Natural killer cell (primary cell): ENCODE measurements at regions not wholly inside any gene's neighbourhood (a gene's known extent, or its start where the extent isn't known, plus 50 kb on each side); places are given as distances from the start of the nearest gene placed in this dataset.

Source experiments
- ATAC-seq, 3 donors: fragments of 150-1000 bp in 2 of 3; fragments of 200-7000 bp in 1 of 3; cut with Tn5 transposase; 1 replicate in 1 of 3; 2 replicates in 2 of 3; pipeline ENCODE4 v1.10.0; 2021; ENCODE audit warnings: mild to moderate bottlenecking in 2 of 3, moderate library complexity in 2 of 3
- DNase-seq, 2 donors: peaks; one replicate each; pipeline versions ENCODE4 v3.0.0 to v3.0.0-alpha.2; 2013 to 2021; ENCODE audit warnings: mixed read lengths in 1 of 2
- H3K27ac ChIP-seq: one replicate; pipeline ENCODE4 v1.5.1; 2013; ENCODE audit warnings: mild to moderate bottlenecking, low read length
- H3K27me3 ChIP-seq: one replicate; pipeline ENCODE4 v1.6.1; 2013; ENCODE audit warnings: low read length; ENCODE audit not compliant: control insufficient read depth, insufficient read depth
- H3K36me3 ChIP-seq: one replicate; pipeline ENCODE4 v1.6.1; 2013; ENCODE audit warnings: low read length; ENCODE audit not compliant: control insufficient read depth, insufficient read depth
- H3K4me1 ChIP-seq: one replicate; pipeline ENCODE4 v1.6.1; 2013; ENCODE audit warnings: low read length; ENCODE audit not compliant: control insufficient read depth, insufficient read depth
- H3K4me3 ChIP-seq: one replicate; pipeline ENCODE4 v1.5.1; 2013; ENCODE audit warnings: low read length
- H3K9me3 ChIP-seq: one replicate; pipeline ENCODE4 v1.6.1; 2013; ENCODE audit warnings: low read length; ENCODE audit not compliant: control insufficient read depth, insufficient read depth
- H3K27ac Mint-ChIP-seq, 2 donors: one replicate each; pipeline ENCODE4 v1.8.0; 2022; ENCODE audit warnings: mild to moderate bottlenecking in 2 of 2, mixed read lengths in 2 of 2, moderate library complexity in 1 of 2
- H3K27me3 Mint-ChIP-seq, 2 donors: one replicate each; pipeline ENCODE4 v1.8.0; 2022; ENCODE audit warnings: low read depth in 2 of 2, mixed read lengths in 2 of 2
- H3K36me3 Mint-ChIP-seq: one replicate; pipeline ENCODE4 v1.8.0; 2022; ENCODE audit warnings: mixed read lengths
- H3K4me1 Mint-ChIP-seq, 2 donors: one replicate each; pipeline ENCODE4 v1.8.0; 2022; ENCODE audit warnings: mixed read lengths in 2 of 2
- H3K4me3 Mint-ChIP-seq: one replicate; pipeline ENCODE4 v1.8.0; 2022; ENCODE audit warnings: mild to moderate bottlenecking, moderate library complexity, mixed read lengths
- H3K9me3 Mint-ChIP-seq, 2 donors: one replicate each; pipeline ENCODE4 v1.8.0; 2022; ENCODE audit warnings: mixed read lengths in 2 of 2
- CTCF ChIP-seq: fragments of 200-600 bp; IDR thresholded peaks from one replicate; pipeline ENCODE4 v1.8.0; 2022; ENCODE audit warnings: antibody characterized with exemption
- WGBS: methylation state at CpG from one replicate; pipeline ENCODE4 v1.1.7; 2013; ENCODE audit warnings: missing lambda C conversion rate; ENCODE audit not compliant: insufficient coverage; 5-methylcytosine and 5-hydroxymethylcytosine counted together
- intact Hi-C: fragments of 100-400 bp; cut with micrococcal nuclease; formaldehyde crosslinking; loops from one replicate; pipeline ENCODE4 v1.14.2; 2022

GRCh38 chr7:85620936-85621685, 434.3 kb upstream of the SEMA3D start:
- H3K36me3 ChIP-seq: no peaks in the 10 kb centered on the region
- 0% methylated on average over 3 of the region's 3 CpGs for WGBS
- H3K27me3 Mint-ChIP-seq: no peaks in the 10 kb centered on the region
- no peak for TF ChIP-seq CTCF
- no peak for DNase-seq
- peaks cover 2% of the 10 kb centered on the region for H3K9me3 ChIP-seq
- H3K27ac ChIP-seq: no peak overlapping the region
- H3K9me3 Mint-ChIP-seq: peaks cover 11 to 18% of the 10 kb centered on the region in 2 donors
- no peaks in the 10 kb centered on the region for H3K27me3 ChIP-seq
- no peak overlapping the region for H3K27ac Mint-ChIP-seq
- H3K4me1 Mint-ChIP-seq: no peaks in the 10 kb centered on the region
- H3K36me3 Mint-ChIP-seq: no peaks in the 10 kb centered on the region
- intact Hi-C loops: no loop called here
- no peak overlapping the region for H3K4me3 Mint-ChIP-seq
- H3K4me3 ChIP-seq: no peak overlapping the region
- no peak for ATAC-seq
- no peaks in the 10 kb centered on the region for H3K4me1 ChIP-seq

- intact Hi-C loops: no loop called here
- ATAC-seq: no peak
- no peak overlapping the region for H3K27ac Mint-ChIP-seq
Measured at GRCh38 chr7:85619236-85619635, 432.4 kb upstream of the SEMA3D start.

GRCh38 chr7:85614684-85615083, 427.8 kb upstream of the SEMA3D start:
- ATAC-seq (no peak), DNase-seq (no peak)
- Histone ChIP-seq H3K4me1 (no peaks in the 10 kb centered on the region), H3K36me3 (no peaks in the 10 kb centered on the region), H3K9me3 (peaks cover 11% of the 10 kb centered on the region), H3K4me3 (no peak overlapping the region), H3K27me3 (no peaks in the 10 kb centered on the region), H3K27ac (no peak overlapping the region)
- WGBS: 94% methylated on average over 5 of the region's 5 CpGs
- Mint-ChIP-seq H3K9me3 (peaks cover 10 to 20% of the 10 kb centered on the region in 2 donors), H3K4me1 (no peaks in the 10 kb centered on the region), H3K4me3 (no peak overlapping the region), H3K36me3 (peaks cover 7% of the 10 kb centered on the region), H3K27ac (no peak overlapping the region), H3K27me3 (no peaks in the 10 kb centered on the region)
- no peak for TF ChIP-seq CTCF
- intact Hi-C loops: no loop called here

More at GRCh38 chr7:85619236-85619635, 432.4 kb upstream of the SEMA3D start:
- no peaks in the 10 kb centered on the region for H3K4me1 Mint-ChIP-seq
- no peaks in the 10 kb centered on the region for H3K36me3 ChIP-seq
- no peaks in the 10 kb centered on the region for H3K27me3 ChIP-seq
- no peak overlapping the region for H3K4me3 ChIP-seq
- H3K9me3 ChIP-seq: peaks cover 8% of the 10 kb centered on the region
- 80% methylated on average over 1 of the region's 1 CpG for WGBS
- H3K27me3 Mint-ChIP-seq: no peaks in the 10 kb centered on the region
- H3K4me1 ChIP-seq: no peaks in the 10 kb centered on the region
- H3K27ac ChIP-seq: no peak overlapping the region
- no peak for TF ChIP-seq CTCF
- no peak for DNase-seq
- H3K9me3 Mint-ChIP-seq: peaks cover 13 to 19% of the 10 kb centered on the region in 2 donors
- H3K4me3 Mint-ChIP-seq: no peak overlapping the region
- peaks cover 7% of the 10 kb centered on the region for H3K36me3 Mint-ChIP-seq

- DNase-seq (no peak), ATAC-seq (no peak)
- no peaks in the 10 kb centered on the region for H3K27me3 Mint-ChIP-seq
- H3K4me1 Mint-ChIP-seq: no peaks in the 10 kb centered on the region
- Histone ChIP-seq H3K36me3 (no peaks in the 10 kb centered on the region), H3K4me3 (no peak overlapping the region), H3K9me3 (peaks cover 14% of the 10 kb centered on the region), H3K4me1 (no peaks in the 10 kb centered on the region), H3K27ac (no peak overlapping the region), H3K27me3 (no peaks in the 10 kb centered on the region)
- no peak overlapping the region for H3K27ac Mint-ChIP-seq
- no peak overlapping the region for H3K4me3 Mint-ChIP-seq
- peaks cover 8 to 19% of the 10 kb centered on the region in 2 donors for H3K9me3 Mint-ChIP-seq
- TF ChIP-seq CTCF: no peak
- intact Hi-C loops: no loop called here
- peaks cover 7% of the 10 kb centered on the region for H3K36me3 Mint-ChIP-seq
Measured at GRCh38 chr7:85612514-85612913, 425.7 kb upstream of the SEMA3D start.
